ENCODE measurements at regions not wholly inside any gene's neighbourhood (a gene's known extent, or its start where the extent isn't known, plus 50 kb on each side); places are given as distances from the start of the nearest gene placed in this dataset.

- TF ChIP-seq POLR2A (IDR thresholded peaks at IDR 0.05) (no peak), POLR2AphosphoS5 (IDR thresholded peaks at IDR 0.05) (no peak)
These were observed 435.5 kb downstream of the SIPA1L2 start for GRCh38 chr1:232194424-232194823.
